Nucleus accumbens (tissue), 56 donors: ENCODE measurements at regions not wholly inside any gene's neighbourhood (a gene's known extent, or its start where the extent isn't known, plus 50 kb on each side); places are given as distances from the start of the nearest gene placed in this dataset.

Experiments used
- DNase-seq, 56 donors: peaks; one replicate each; lab custom pipeline; 2025; lab: John Stamatoyannopoulos, UW

DNA sequence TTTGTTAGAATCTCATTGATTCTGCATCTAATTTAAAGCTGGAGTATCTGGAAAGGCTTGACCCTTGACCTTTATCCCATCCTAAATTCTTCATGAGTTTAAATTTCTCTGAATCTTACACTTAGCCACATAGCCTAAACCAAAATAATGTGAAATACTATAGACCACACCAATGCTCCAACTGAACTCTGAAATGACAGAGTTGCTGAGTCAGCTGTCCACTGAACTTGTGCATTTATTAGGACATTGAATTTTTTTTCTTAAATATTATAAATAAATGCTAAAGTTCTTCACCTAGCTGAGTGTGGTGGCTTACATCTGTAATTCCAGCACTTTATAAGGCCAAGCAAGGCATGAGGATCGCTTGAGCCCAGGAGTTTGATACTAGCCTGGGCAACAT lies 390.9 kb upstream of the PFKP start:
- no peak for DNase-seq

DNA sequence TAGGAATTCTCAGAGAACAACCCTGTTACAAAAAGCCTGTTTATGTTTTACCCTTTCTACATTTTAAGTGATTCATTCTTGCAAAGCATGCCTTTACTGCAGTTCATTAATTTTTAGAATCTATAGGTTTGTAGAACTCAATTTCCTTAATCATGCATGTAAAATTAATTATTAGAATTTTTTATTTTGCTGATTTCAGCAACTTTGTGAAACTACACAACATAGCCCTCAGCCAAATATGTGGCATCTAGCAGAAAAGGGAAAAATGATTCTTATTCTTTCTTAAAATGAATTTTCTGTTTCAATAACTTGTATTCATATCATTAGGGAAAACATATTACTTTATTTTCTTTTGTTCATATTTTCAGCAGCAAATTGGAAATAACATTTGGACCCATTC lies 392.9 kb upstream of the PFKP start:
- DNase-seq = no peak

DNA sequence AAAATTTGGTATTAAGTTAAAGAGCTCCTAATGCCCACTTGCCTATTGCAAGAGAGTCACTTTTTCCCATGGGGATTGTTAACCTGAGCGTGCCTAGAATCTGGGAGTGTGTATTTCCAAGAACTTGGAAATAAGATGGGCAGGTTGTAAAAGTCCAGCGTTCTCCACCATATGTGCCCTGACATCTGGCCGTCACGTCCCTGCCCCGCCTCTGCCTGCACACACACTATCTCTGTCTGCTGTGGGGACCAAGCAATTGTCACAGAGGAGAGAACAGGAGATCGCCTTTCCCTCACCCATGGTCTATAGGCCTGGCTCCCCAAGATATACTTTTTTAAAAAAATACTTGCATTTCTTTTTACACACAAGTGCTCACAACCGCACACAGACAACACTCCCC lies 396.5 kb upstream of the PFKP start:
- DNase-seq = no peak

DNA sequence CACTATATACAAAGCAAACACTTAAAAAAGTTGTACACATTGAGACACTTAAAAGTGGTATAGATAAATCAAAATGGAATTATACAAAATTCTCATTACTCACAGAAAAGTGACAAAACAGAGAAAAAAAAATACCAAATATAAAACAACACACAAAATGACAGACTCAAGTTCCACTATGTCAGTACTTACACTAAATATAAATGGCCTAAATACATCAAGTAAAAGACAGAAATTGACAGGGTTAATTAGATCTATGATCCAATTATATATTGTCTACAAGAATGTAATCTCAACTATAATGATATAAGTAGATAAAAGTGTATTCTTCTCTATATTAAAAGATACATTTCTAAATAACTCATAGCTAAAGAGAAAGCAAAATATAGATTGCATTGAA lies 401.6 kb upstream of the PFKP start:
- DNase-seq = no peak

DNA sequence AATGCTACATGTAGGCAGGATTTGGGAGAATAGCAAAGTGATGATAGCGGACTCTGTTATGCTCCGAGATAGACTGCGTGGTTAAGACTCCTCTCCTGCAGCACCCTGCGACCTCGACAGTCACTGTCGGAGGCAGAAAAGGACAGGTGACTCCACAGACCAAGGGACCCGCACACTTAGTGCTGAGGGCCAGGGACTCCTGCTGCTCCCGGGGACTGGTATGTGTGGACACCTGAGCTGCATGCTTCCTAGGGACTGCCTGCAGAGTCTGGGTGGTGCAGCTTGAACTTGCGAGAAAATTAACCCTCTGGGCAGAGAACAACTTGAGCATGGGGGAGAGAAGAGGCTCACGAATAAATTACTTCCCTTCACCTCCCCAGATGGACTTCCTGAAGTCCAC lies 407.1 kb upstream of the PFKP start:
- no peak for DNase-seq

DNA sequence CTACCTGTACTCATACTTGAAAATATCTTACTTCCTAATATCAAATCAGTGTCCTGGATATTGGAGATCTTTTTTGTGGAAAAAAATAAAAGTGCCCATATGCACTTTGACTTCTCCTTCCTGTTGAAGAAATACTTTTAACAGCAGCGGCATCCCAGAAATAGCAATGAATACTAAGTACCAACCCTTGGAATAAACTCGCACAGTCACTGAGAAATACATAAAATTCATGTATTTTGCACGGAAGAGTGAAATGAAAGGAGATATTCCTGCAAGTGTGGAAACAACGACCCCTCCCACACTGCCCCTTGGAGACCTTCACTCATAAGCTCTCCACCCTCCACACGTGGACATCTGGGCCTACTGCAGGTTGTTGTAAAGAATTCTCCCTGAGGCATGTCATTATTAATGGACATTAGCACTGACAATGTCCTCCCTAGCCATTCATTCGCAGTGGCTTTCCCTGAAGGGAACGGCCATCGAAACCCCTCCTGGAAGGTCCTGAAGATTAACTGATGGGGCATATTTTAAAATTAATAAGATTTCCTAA lies 407.6 kb upstream of the PFKP start:
- DNase-seq = no peak

DNA sequence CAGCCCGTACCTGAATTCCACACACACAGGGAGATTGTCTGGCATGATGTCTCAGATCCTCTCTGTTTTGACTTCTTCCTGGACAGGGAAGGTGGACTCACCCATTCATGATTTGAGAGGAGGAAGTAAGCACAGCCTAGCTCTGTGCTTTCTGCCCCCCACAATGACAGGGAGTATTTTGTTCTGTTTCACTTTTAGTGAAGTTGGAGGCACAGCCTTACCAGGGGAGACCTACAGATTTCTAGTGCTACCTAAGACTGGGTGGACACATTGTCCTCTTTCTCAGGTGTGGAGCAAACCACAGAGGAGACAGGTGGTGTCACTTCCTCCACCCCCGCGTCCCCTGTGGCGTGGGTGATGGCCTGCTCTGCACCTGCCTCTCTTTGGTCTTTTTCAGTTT lies 408.6 kb upstream of the PFKP start:
- no peak for DNase-seq

GRCh38 chr10:2650328-2650727 lies 417.0 kb upstream of the PFKP start:
- no peak for DNase-seq

GRCh38 chr10:2641028-2641427 lies 426.3 kb upstream of the PFKP start:
- DNase-seq = no peak

- DNase-seq = no peak
These were observed 433.7 kb upstream of the PFKP start for GRCh38 chr10:2633630-2634029.

DNA sequence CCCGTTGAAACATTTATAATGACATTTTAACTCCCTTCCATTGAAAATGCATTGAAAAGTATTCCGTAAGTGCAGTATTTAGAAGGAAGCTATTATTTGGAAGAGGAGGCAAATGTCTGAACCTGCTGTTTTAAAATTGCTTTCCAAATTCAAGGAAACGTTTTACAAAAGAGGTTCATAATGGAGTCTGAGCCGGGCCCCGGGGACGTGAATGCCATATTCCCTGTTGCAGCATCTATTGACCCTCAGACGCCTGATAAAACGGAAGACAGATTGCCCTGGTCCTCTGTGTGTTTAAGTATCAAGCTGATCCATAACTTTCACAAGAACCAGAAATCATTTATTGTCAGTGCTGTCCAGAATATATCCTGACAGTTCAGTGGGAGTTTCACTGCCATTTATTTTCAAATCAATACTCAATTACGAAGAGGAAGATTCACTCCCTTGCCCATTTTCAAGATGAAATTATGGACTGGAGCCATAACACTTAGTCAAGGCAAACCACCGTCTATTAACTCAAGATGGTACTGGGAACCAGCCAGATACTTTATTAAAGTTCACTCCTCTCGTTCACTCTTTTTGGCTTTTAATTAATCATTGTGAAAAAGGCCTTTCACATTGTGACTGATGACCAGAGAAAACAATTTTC lies 435.7 kb upstream of the PFKP start:
- DNase-seq = no peak

DNA sequence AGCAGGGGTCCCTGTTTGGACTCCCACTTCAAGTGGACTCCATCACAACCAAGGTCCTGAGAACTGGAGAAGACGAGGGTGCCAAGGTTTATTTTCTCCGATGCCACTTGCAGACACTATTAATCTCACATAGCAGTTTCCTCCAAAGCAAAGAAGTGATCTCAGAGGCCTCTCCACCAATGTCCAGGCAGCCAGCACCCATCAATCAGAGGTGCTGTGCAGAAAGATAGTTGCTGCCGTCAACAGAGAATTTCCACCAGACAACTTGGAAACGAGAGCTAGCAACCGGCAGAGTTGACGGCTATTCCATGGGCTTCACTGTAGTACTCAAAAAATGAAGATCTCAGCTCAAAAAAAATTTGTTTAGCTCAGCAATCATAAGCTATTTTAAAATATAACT lies 438.6 kb upstream of the PFKP start:
- no peak for DNase-seq

GRCh38 chr10:2627969-2628368 lies 439.4 kb upstream of the PFKP start:
- no peak for DNase-seq

DNA sequence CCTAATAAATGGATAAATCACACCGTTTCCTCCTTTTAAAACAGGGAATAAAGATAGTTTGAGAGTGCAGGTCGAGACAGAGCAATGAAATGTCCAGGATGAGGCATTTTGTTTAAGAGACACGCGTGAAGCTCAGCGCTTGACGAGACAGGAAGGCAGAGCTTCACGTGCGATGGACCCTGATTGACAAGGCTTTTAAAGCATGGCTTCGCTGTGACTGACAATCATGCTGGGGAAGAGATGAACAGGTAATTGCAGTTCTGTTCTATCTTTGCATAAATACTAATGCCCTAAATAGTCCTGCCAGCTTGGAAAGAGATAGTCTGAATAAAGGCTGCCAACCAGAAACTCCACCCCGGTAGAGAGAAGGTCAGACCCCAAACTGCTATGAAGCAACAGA lies 442.3 kb upstream of the PFKP start:
- DNase-seq = no peak

DNA sequence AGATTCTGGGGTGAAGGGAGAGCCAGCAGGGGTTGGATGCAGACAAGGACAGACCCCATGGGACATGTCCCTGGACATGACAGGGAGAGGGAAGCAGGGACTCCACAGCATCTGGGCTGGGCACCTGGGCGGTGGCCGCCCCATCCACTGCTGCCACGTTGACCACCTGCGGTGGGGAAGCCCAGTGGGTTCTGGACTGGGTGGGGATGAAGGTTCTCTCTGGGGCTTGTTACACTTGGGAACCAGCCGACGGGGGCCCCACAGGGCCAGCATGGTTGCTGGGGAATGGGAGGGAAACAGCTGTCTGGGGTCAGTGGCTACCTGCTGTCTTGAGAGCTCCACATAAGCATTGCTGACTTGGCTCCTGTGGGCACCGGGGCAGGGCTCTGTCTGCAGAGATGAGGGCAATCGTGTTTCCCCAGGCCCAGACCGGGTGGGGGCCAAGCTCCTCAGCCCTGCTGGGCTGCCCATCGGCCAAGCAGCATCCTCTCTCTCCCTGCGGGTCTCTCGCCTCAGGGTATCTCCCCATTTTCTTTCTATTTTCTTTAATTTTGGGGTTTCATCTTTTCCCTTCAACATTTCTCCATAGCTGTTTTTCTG lies 443.6 kb upstream of the PFKP start:
- no peak for DNase-seq

GRCh38 chr10:2620827-2621521 lies 446.4 kb upstream of the PFKP start:
- DNase-seq = no peak

DNA sequence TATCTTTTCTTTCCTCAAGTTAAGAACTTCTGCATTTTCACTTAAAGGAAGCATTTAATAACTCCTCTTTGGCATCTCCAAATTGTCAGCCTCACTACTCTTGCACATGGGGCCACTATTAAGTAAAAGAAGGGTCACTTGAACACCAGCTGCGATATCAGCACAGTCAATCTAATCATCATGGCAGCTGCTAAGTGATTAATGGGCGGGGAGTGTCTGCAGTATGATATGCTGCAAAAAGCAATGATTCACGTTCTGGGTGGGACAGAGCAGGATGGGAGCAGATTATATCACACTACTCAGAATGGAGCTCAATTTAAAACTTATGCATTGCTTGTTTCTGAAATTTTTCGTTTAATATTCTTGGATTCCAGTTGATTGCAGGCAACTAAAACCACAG lies 447.4 kb upstream of the PFKP start:
- DNase-seq = no peak

DNA sequence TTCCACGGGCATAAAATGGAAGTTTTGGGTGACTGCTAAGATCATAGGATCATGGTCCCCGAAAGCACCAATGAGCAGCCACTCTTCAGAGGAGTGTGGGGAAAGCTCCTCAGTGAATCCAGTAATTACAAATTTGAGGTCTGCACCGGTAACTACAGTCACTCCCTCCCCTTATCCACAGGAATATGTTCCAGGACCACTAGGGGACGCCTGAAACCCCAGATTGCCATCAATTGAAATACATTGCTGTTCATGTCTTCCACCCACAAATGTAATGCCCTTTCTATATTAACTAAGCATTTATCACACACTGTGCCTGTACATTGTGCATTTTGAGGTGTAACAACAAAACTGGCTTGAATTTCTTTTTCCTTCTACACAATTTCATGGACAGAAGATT lies 447.9 kb upstream of the PFKP start:
- no peak for DNase-seq

DNA sequence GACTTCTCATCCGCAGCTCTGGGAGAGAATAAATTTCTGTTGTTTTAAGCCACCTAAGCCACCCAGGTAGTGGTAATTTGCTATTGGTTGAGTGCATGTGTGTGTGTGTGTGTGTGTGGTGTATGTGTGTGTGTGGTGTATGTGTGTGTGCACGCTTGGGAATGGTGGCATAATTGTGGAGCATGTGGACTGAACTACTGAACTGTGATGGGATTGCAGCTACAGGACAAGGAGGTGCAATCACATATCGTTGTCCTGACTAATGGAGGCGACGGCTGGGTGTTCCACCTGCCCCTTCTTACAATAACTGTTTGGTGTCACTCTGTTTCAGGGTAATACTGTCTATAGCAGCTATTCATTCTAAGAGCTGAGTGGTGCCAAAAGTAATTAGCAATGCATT lies 448.7 kb upstream of the PFKP start:
- DNase-seq = no peak

DNA sequence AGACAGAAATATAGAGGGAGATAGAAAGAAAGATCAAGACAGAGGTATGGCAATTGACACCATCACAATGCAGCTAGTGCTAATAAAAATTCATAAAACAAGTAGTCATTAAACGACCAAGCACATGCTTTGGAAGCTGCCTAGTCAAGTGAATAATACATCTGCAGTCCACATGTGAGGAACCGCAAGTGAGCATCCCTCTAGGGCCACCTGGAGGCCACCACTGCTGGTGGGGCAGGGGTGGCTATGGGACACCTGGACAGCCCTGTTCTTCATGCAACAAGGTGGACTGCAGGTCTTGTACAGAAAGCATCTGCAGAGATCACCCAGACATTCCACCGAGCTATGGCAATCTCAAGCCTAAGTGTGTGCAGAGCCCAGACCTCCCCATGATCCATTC lies 451.1 kb upstream of the PFKP start:
- DNase-seq = no peak

- DNase-seq = no peak
These were observed 455.7 kb upstream of the PFKP start for GRCh38 chr10:2611603-2612002.

DNA sequence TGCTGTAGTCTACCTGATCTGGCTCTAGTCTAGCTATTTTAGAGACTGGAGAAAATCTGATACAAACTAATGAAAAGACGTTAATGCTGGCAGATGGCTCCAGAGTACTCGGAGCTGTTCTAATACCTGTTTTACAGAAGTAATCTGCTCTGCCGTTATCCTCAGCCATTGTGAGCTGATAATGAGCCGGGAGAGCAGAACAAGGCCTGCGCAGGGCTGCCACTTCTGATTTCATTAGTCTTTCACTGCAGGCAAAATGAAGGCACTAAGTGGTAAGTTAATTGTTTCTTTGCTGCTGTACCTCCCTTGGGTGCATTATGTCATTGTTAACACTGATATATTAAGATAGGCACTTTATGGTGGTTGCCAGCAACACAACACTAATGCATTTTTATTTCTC lies 456.4 kb upstream of the PFKP start:
- no peak for DNase-seq
